ENCODE measurements at regions not wholly inside any gene's neighbourhood (a gene's known extent, or its start where the extent isn't known, plus 50 kb on each side); places are given as distances from the start of the nearest gene placed in this dataset.

DNA sequence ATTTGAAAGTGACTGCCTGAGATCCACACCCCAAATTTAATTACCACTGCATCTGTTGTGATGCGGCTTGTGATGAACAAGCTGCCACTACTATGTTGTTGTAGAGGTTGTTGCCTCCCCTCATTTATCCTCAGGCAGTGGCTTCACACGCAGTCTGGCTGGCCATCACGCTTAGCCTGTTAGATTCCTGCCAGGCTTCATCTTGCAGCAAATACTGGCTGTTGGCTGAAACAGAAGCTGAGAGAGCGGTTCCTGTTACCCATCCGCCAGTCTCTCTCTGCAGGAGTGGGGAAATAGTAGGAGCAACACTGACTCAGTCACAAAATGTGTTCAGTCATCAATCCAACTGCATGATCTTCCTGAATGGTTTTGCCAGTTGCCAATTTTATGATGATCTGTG lies 934.4 kb downstream of the FLRT2 start:
- intact Hi-C loops (cut with DNase I, micrococcal nuclease): no loop called here

DNA sequence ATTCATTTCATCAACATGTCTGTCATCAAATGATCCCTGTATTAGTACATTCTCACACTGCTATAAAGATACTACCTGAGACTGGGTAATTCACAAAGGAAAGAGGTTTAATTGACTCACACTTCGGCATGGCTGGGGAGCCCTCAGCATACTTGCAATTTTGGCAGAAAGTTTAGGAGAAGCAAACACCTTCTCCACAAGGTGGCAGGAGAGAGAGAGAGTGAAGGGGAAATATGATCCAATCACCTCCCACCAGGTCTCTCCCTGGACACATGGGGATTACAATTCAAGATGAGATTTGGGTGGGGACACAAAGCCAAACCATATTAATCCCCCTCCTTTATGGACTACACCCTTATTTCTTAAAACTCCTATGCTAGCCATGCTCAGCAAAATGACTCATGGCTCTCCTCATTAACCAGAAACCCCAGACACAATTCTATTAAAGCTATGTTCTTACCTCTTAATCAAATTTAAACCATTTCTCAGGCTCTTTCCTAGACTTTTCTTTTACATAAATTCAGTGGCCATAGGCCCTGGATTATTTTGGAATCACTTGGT lies 932.3 kb downstream of the FLRT2 start:
- ATAC-seq (ENCODE audit: poor library complexity): no peak
- Histone ChIP-seq H3K4me1 (ENCODE audit: insufficient read depth, low read length) (no peaks in the 10 kb centered on the region), H3K27ac (ENCODE audit: low read depth in 1 of 2, low read length in 2 of 2) (no peak overlapping the region), H3K27me3 (ENCODE audit: control insufficient read depth in 1 of 2, insufficient read depth in 2 of 2, low read length in 2 of 2) (no peaks in the 10 kb centered on the region), H3K9me3 (ENCODE audit: control insufficient read depth in 1 of 2, insufficient read depth in 1 of 2, low read length in 2 of 2) (no peaks in the 10 kb centered on the region), H3K4me3 (ENCODE audit: low read length) (no peak overlapping the region), H3K36me3 (ENCODE audit: insufficient read depth, low read length) (no peaks in the 10 kb centered on the region)
- Mint-ChIP-seq H3K4me1 (ENCODE audit: low read depth) (no peaks in the 10 kb centered on the region), H3K27me3 (no peaks in the 10 kb centered on the region), H3K27ac (no peak overlapping the region), H3K4me3 (no peak overlapping the region), H3K36me3 (ENCODE audit: low read depth) (no peaks in the 10 kb centered on the region), H3K9me3 (peaks cover 9% of the 10 kb centered on the region)
- TF ChIP-seq, protein P1, sequence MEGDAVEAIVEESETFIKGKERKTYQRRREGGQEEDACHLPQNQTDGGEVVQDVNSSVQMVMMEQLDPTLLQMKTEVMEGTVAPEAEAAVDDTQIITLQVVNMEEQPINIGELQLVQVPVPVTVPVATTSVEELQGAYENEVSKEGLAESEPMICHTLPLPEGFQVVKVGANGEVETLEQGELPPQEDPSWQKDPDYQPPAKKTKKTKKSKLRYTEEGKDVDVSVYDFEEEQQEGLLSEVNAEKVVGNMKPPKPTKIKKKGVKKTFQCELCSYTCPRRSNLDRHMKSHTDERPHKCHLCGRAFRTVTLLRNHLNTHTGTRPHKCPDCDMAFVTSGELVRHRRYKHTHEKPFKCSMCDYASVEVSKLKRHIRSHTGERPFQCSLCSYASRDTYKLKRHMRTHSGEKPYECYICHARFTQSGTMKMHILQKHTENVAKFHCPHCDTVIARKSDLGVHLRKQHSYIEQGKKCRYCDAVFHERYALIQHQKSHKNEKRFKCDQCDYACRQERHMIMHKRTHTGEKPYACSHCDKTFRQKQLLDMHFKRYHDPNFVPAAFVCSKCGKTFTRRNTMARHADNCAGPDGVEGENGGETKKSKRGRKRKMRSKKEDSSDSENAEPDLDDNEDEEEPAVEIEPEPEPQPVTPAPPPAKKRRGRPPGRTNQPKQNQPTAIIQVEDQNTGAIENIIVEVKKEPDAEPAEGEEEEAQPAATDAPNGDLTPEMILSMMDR (IDR thresholded peaks at IDR 0.05): no peak
- DNase-seq: peak in 3 of 14 experiments; percentile 4 to 5 (median 5)
- intact Hi-C loops (cut with DNase I, micrococcal nuclease): no loop called here
- POLR2A ChIA-PET: no interaction called here
- CTCF ChIA-PET: no interaction called here

More for the DNA sequence above, 934.4 kb downstream of the FLRT2 start:
- no peak for ATAC-seq (ENCODE audit: poor library complexity)
- Histone ChIP-seq H3K4me3 (ENCODE audit: low read length) (no peak overlapping the region), H3K4me1 (ENCODE audit: insufficient read depth, low read length) (no peaks in the 10 kb centered on the region), H3K27me3 (ENCODE audit: control insufficient read depth in 1 of 2, insufficient read depth in 2 of 2, low read length in 2 of 2) (no peaks in the 10 kb centered on the region), H3K9me3 (ENCODE audit: control insufficient read depth in 1 of 2, insufficient read depth in 1 of 2, low read length in 2 of 2) (no peaks in the 10 kb centered on the region), H3K36me3 (ENCODE audit: insufficient read depth, low read length) (no peaks in the 10 kb centered on the region), H3K27ac (ENCODE audit: low read depth in 1 of 2, low read length in 2 of 2) (no peak overlapping the region)
- DNase-seq: no peak
- no peaks in the 10 kb centered on the region for H3K36me3 Mint-ChIP-seq (ENCODE audit: low read depth)
- TF ChIP-seq, protein P1 (IDR thresholded peaks at IDR 0.05): no peak
- peaks cover 9% of the 10 kb centered on the region for H3K9me3 Mint-ChIP-seq
- H3K4me1 Mint-ChIP-seq (ENCODE audit: low read depth): no peaks in the 10 kb centered on the region
- H3K4me3 Mint-ChIP-seq: no peak overlapping the region
- POLR2A ChIA-PET: no interaction called here
- H3K27me3 Mint-ChIP-seq: no peaks in the 10 kb centered on the region
- no peak overlapping the region for H3K27ac Mint-ChIP-seq
- CTCF ChIA-PET: no interaction called here

GRCh38 chr14:86457481-86458135 lies 927.7 kb downstream of the FLRT2 start:
- H3K4me3 Mint-ChIP-seq: no peak overlapping the region
- no peaks in the 10 kb centered on the region for H3K4me1 Mint-ChIP-seq (ENCODE audit: low read depth)
- H3K36me3 Mint-ChIP-seq (ENCODE audit: low read depth): no peaks in the 10 kb centered on the region
- no peak overlapping the region for H3K27ac Mint-ChIP-seq
- TF ChIP-seq, protein P1 (IDR thresholded peaks at IDR 0.05): no peak
- Histone ChIP-seq H3K36me3 (ENCODE audit: insufficient read depth, low read length) (no peaks in the 10 kb centered on the region), H3K4me1 (ENCODE audit: insufficient read depth, low read length) (no peaks in the 10 kb centered on the region), H3K4me3 (ENCODE audit: low read length) (no peak overlapping the region), H3K9me3 (ENCODE audit: control insufficient read depth in 1 of 2, insufficient read depth in 1 of 2, low read length in 2 of 2) (no peaks in the 10 kb centered on the region), H3K27me3 (ENCODE audit: control insufficient read depth in 1 of 2, insufficient read depth in 2 of 2, low read length in 2 of 2) (no peaks in the 10 kb centered on the region), H3K27ac (ENCODE audit: low read depth in 1 of 2, low read length in 2 of 2) (no peak overlapping the region)
- ATAC-seq (ENCODE audit: poor library complexity) (no peak), DNase-seq (no peak)
- peaks cover 4% of the 10 kb centered on the region for H3K9me3 Mint-ChIP-seq
- CTCF ChIA-PET: no interaction called here
- H3K27me3 Mint-ChIP-seq: no peaks in the 10 kb centered on the region
- intact Hi-C loops (cut with DNase I, micrococcal nuclease): no loop called here
- POLR2A ChIA-PET: no interaction called here
